GM18909 (cell line): ENCODE measurements at regions not wholly inside any gene's neighbourhood (a gene's known extent, or its start where the extent isn't known, plus 50 kb on each side); places are given as distances from the start of the nearest gene placed in this dataset.

ENCODE experiments used
- ATAC-seq: cut with Tn5 transposase; IDR thresholded peaks from one replicate; pipeline ENCODE4 v1.9.1; 2021; ENCODE audit warnings: mild to moderate bottlenecking; ENCODE audit not compliant: unreplicated experiment, poor library complexity

DNA sequence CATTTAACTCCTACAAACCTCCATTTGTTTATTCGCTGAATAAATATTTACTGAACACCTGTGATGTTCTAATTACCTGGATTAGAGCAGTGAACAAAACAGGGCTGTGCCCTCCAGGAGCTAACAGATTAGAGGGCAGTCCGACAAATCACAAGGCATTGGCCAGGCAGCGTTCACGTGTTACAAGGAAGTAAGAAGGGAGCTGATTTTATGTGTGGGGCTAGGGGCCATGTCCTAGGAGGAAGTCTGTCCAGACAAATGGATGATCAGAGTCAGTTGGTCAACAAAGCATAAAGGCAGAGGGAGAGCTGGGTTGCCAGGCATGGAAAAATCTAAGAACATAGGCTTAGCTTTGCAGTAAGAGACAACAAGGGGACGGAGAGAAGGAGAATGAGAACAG is 57.3 kb upstream of the BACE2 start:
- ATAC-seq = no peak

DNA sequence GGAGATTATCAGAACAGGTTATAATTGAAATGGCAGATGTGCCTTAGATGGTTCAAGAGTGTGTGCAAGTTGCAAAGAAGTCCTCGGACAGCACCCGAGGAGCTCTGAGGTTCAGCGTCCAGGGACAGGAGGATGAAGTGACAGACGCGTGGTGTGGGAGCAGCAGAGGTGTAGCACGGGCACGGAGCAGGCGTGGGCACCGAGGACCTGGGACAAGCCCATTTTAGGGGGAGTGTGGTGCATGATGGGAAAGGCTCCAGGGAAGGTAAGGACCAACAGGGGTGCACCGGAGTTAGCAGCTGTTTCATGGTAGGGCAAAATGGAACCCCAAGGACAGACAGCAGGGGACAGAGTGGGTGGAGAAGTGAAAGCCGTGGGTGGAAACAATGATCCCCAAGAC is 56.3 kb upstream of the BACE2 start:
- no peak for ATAC-seq

DNA sequence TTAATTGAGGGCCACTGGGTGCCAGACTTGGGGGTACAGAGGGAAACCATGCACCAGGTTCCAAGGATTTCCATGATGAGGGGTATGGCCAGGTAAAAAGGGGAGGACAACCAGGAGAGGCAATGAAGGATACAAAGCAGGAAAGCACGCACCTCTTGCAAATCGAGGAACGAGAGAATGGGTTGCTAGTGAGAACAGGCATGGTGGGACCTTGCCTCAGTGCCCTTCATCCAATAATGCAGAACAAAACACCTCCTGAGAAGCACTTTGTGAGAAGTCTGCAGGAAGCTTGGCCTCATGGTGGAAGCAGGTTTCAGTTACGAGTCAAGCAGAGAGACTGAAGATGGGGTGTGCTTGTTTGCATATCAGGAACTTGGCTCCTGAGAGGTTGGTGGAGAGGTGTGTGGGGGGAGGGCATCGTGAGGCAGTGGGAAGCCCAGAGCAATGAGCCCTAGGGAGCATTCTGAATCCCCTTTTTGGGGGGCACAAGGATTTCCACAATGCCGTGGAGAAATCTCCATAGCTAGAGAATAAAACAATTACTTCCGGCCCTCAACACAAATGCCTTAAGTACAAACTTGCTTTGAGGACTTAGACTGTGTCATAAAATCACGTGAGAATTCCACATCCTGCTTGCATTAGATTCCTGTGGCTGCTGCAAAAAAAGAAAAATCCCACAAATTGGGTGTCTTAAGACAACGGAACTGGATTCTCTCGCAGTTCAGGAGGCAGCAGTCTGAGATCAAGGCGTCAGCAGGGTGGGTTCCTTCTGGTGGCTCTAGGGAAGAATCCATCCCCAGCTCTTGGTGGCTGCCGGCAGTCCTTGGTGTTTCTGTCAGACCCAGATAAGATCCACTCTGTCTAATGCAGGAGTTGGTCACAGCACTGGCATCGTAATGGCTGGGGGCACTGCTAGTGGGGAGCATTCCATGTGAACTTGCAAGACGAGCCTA is 54.9 kb upstream of the BACE2 start:
- ATAC-seq = no peak

DNA sequence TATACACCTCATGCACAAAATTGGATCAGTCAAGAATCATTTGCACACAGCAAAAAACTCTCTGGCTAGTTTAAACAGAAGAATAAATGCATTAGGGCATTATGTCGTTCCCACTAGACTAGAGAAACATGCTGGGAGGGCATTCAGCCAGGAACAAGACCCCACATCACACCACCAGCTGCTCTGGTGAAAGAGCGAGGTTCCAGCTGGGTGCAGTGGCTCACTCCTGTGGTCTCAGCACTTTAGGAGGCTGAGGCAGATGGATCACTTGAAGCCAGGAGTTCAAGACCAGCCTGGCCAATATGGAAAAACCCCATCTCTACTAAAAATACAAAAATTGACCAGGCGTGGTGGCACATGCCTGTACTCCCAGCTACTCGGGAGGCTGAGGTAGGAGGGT is 52.1 kb upstream of the BACE2 start:
- no peak for ATAC-seq
